Osteocyte (in vitro differentiated cells): ENCODE measurements at regions not wholly inside any gene's neighbourhood (a gene's known extent, or its start where the extent isn't known, plus 50 kb on each side); places are given as distances from the start of the nearest gene placed in this dataset.
A peak's percentile ranks its signal among the peaks of the same experiment; 100 is the strongest.

Experiments
- DNase-seq: peaks from one replicate; pipeline ENCODE4 v3.0.0; 2021; ENCODE audit warnings: mixed read lengths; ENCODE audit not compliant: unreplicated experiment; ENCODE audit errors: extremely low spot score
- H3K27ac Mint-ChIP-seq: one replicate; pipeline ENCODE4 v1.8.0; 2021; ENCODE audit warnings: mild to moderate bottlenecking, mixed read lengths; ENCODE audit not compliant: unreplicated experiment
- H3K27me3 Mint-ChIP-seq: one replicate; pipeline ENCODE4 v1.8.0; 2021; ENCODE audit warnings: mixed read lengths; ENCODE audit not compliant: unreplicated experiment
- H3K36me3 Mint-ChIP-seq: one replicate; pipeline ENCODE4 v1.8.0; 2021; ENCODE audit warnings: mixed read lengths; ENCODE audit not compliant: unreplicated experiment
- H3K4me1 Mint-ChIP-seq: one replicate; pipeline ENCODE4 v1.8.0; 2021; ENCODE audit warnings: mixed read lengths; ENCODE audit not compliant: unreplicated experiment
- H3K4me3 Mint-ChIP-seq: one replicate; pipeline ENCODE4 v1.8.0; 2021; ENCODE audit warnings: mild to moderate bottlenecking, moderate library complexity, mixed read lengths; ENCODE audit not compliant: unreplicated experiment
- H3K9me3 Mint-ChIP-seq: one replicate; pipeline ENCODE4 v1.8.0; 2021; ENCODE audit warnings: mixed read lengths; ENCODE audit not compliant: unreplicated experiment
- CTCF ChIP-seq: fragments of 200-600 bp; sonication (generic); IDR thresholded peaks from 2 replicates; pipeline ENCODE4 v1.5.0; 2021; ENCODE audit warnings: antibody characterized with exemption, mild to moderate bottlenecking, moderate library complexity

- Mint-ChIP-seq H3K27ac (no peak overlapping the region), H3K4me3 (no peak overlapping the region), H3K4me1 (no peaks in the 10 kb centered on the region), H3K36me3 (no peaks in the 10 kb centered on the region), H3K9me3 (no peaks in the 10 kb centered on the region), H3K27me3 (peaks cover 66% of the 10 kb centered on the region)
- TF ChIP-seq CTCF = no peak
- no peak for DNase-seq
Measured at GRCh38 chr2:109057686-109058085, 68.7 kb upstream of the EDAR start.

- Mint-ChIP-seq H3K27me3 (peaks cover 66% of the 10 kb centered on the region), H3K36me3 (no peaks in the 10 kb centered on the region), H3K9me3 (no peaks in the 10 kb centered on the region), H3K4me1 (no peaks in the 10 kb centered on the region), H3K4me3 (no peak overlapping the region), H3K27ac (no peak overlapping the region)
- TF ChIP-seq CTCF = no peak
- DNase-seq = peak; percentile 51
Measured at GRCh38 chr2:109055435-109055834, 66.4 kb upstream of the EDAR start.

- TF ChIP-seq CTCF = no peak
- H3K27me3 Mint-ChIP-seq = peaks cover 61% of the 10 kb centered on the region
- no peak overlapping the region for H3K4me3 Mint-ChIP-seq
- no peaks in the 10 kb centered on the region for H3K36me3 Mint-ChIP-seq
- H3K9me3 Mint-ChIP-seq = no peaks in the 10 kb centered on the region
- H3K27ac Mint-ChIP-seq = no peak overlapping the region
- no peaks in the 10 kb centered on the region for H3K4me1 Mint-ChIP-seq
- no peak for DNase-seq
Measured at GRCh38 chr2:109054865-109055264, 65.8 kb upstream of the EDAR start.

- no peaks in the 10 kb centered on the region for H3K4me1 Mint-ChIP-seq
- no peak for DNase-seq
- no peak overlapping the region for H3K27ac Mint-ChIP-seq
- no peaks in the 10 kb centered on the region for H3K9me3 Mint-ChIP-seq
- TF ChIP-seq CTCF = no peak
- H3K27me3 Mint-ChIP-seq = peaks cover 68% of the 10 kb centered on the region
- H3K36me3 Mint-ChIP-seq = no peaks in the 10 kb centered on the region
- no peak overlapping the region for H3K4me3 Mint-ChIP-seq
Measured at GRCh38 chr2:109053716-109054115, 64.7 kb upstream of the EDAR start.

- no peaks in the 10 kb centered on the region for H3K9me3 Mint-ChIP-seq
- peak; percentile 59 for DNase-seq
- H3K4me3 Mint-ChIP-seq = no peak overlapping the region
- peaks cover 67% of the 10 kb centered on the region for H3K27me3 Mint-ChIP-seq
- no peaks in the 10 kb centered on the region for H3K36me3 Mint-ChIP-seq
- H3K27ac Mint-ChIP-seq = no peak overlapping the region
- H3K4me1 Mint-ChIP-seq = no peaks in the 10 kb centered on the region
- no peak for TF ChIP-seq CTCF
Measured at GRCh38 chr2:109052922-109053321, 63.9 kb upstream of the EDAR start.
